Caco-2 (cell line): ENCODE measurements at regions not wholly inside any gene's neighbourhood (a gene's known extent, or its start where the extent isn't known, plus 50 kb on each side); places are given as distances from the start of the nearest gene placed in this dataset.

Source experiments
- BruUV-seq: library from RNA; stranded (reverse); fragments of 400-500 nt; replicated peaks from 2 replicates; lab custom pipeline; 2021; lab: Mats Ljungman, UMichigan
- CTCF ChIA-PET: fragments of 300-600 bp; sonication (Branson Sonifier 250); formaldehyde crosslinking; loops from one replicate; lab custom pipeline; 2022; ENCODE audit warnings: antibody characterized with exemption; lab: Charles Lee
- POLR2A ChIA-PET: fragments of 300-600 bp; sonication (Branson Sonifier 250); formaldehyde crosslinking; loops from one replicate; lab custom pipeline; 2022; ENCODE audit warnings: antibody characterized with exemption; lab: Charles Lee
- DNase-seq, 2 experiments: peaks; one replicate each; pipeline versions ENCODE4 v3.0.0 to v3.0.0-alpha.2; 2020 to 2022
- H3K27me3 ChIP-seq: replicated peaks from 2 replicates; pipeline ENCODE4 v1.6.0; 2011; ENCODE audit warnings: low read length; ENCODE audit not compliant: control insufficient read depth, insufficient read depth
- H3K36me3 ChIP-seq: 2 replicates; pipeline ENCODE4 v1.5.1; 2011; ENCODE audit warnings: low read length; ENCODE audit not compliant: control insufficient read depth, insufficient read depth
- H3K4me1 ChIP-seq: fragments of 250-450 bp; sonication (Bioruptor Pico); 2 replicates; pipeline ENCODE4 v1.5.1; 2020; ENCODE audit warnings: mild to moderate bottlenecking
- H3K4me3 ChIP-seq: 2 replicates; pipeline ENCODE4 v1.5.1; 2011; ENCODE audit warnings: low read depth, mild to moderate bottlenecking, control low read depth, low read length
- H3K9me3 ChIP-seq: fragments of 250-450 bp; sonication (Bioruptor Pico); 2 replicates; pipeline ENCODE4 v1.5.1; 2020; ENCODE audit warnings: mild to moderate bottlenecking, moderate library complexity
- H3K27ac Mint-ChIP-seq: one replicate; pipeline ENCODE4 v1.8.0; 2022; ENCODE audit warnings: mixed read lengths; ENCODE audit not compliant: unreplicated experiment
- H3K27me3 Mint-ChIP-seq: one replicate; pipeline ENCODE4 v1.8.0; 2022; ENCODE audit warnings: mixed read lengths; ENCODE audit not compliant: insufficient read depth, unreplicated experiment
- H3K36me3 Mint-ChIP-seq: one replicate; pipeline ENCODE4 v1.8.0; 2022; ENCODE audit warnings: mild to moderate bottlenecking, mixed read lengths; ENCODE audit not compliant: insufficient read depth, unreplicated experiment
- H3K4me1 Mint-ChIP-seq: one replicate; pipeline ENCODE4 v1.8.0; 2022; ENCODE audit warnings: low read depth, mixed read lengths; ENCODE audit not compliant: unreplicated experiment
- H3K4me3 Mint-ChIP-seq: one replicate; pipeline ENCODE4 v1.8.0; 2022; ENCODE audit warnings: mild to moderate bottlenecking, moderate library complexity, mixed read lengths; ENCODE audit not compliant: unreplicated experiment
- H3K9me3 Mint-ChIP-seq: one replicate; pipeline ENCODE4 v1.8.0; 2022; ENCODE audit warnings: mixed read lengths; ENCODE audit not compliant: unreplicated experiment
- CTCF ChIP-seq, 2 experiments: fragments of 200-600 bp in 1 of 2; IDR thresholded peaks; 1 replicate in 1 of 2; 2 replicates in 1 of 2; pipeline versions ENCODE4 v1.5.1 to v1.8.0; 2011 to 2022; ENCODE audit warnings: antibody characterized with exemption in 1 of 2, control low read depth in 1 of 2, inconsistent platforms in 1 of 2, low read depth in 1 of 2, low read length in 1 of 2, mild to moderate bottlenecking in 1 of 2, moderate library complexity in 1 of 2; ENCODE audit not compliant: insufficient read depth in 1 of 2, severe bottlenecking in 1 of 2, unreplicated experiment in 1 of 2
- intact Hi-C: fragments of 100-400 bp; cut with micrococcal nuclease; formaldehyde crosslinking; loops from one replicate; pipeline ENCODE4 v1.10.0; 2022; ENCODE audit not compliant: unreplicated experiment

- Histone ChIP-seq H3K27me3 (no peaks in the 10 kb centered on the region), H3K4me3 (no peak overlapping the region), H3K9me3 (no peaks in the 10 kb centered on the region), H3K4me1 (no peaks in the 10 kb centered on the region), H3K36me3 (no peaks in the 10 kb centered on the region)
- no peak for TF ChIP-seq CTCF (IDR thresholded peaks at IDR 0.05; ENCODE audit: insufficient read depth in 1 of 2, low read depth in 1 of 2, low read length in 1 of 2, severe bottlenecking in 1 of 2, unreplicated experiment in 1 of 2)
- Mint-ChIP-seq H3K4me3 (no peak overlapping the region), H3K27me3 (no peaks in the 10 kb centered on the region), H3K4me1 (no peaks in the 10 kb centered on the region), H3K27ac (no peak overlapping the region), H3K9me3 (no peaks in the 10 kb centered on the region), H3K36me3 (no peaks in the 10 kb centered on the region)
- intact Hi-C loops = no loop called here
- BruUV-seq = no TSS peak
- ChIA-PET POLR2A (no interaction called here), CTCF (no interaction called here)
- DNase-seq = no peak
Observed at GRCh38 chr13:56902276-56902675, 238.4 kb upstream of the PRR20A start.

GRCh38 chr13:56903710-56904282, 236.9 kb upstream of the PRR20A start:
- TF ChIP-seq CTCF (IDR thresholded peaks at IDR 0.05; ENCODE audit: insufficient read depth in 1 of 2, low read depth in 1 of 2, low read length in 1 of 2, severe bottlenecking in 1 of 2, unreplicated experiment in 1 of 2) = no peak
- intact Hi-C loops = no loop called here
- Histone ChIP-seq H3K4me1 (no peaks in the 10 kb centered on the region), H3K27me3 (no peaks in the 10 kb centered on the region), H3K36me3 (no peaks in the 10 kb centered on the region), H3K9me3 (no peaks in the 10 kb centered on the region), H3K4me3 (no peak overlapping the region)
- Mint-ChIP-seq H3K27me3 (no peaks in the 10 kb centered on the region), H3K9me3 (no peaks in the 10 kb centered on the region), H3K4me1 (no peaks in the 10 kb centered on the region), H3K4me3 (no peak overlapping the region), H3K27ac (no peak overlapping the region), H3K36me3 (no peaks in the 10 kb centered on the region)
- no TSS peak for BruUV-seq
- POLR2A ChIA-PET = no interaction called here
- DNase-seq = no peak
- CTCF ChIA-PET = no interaction called here

- H3K4me3 ChIP-seq = no peak overlapping the region
- no peaks in the 10 kb centered on the region for H3K9me3 ChIP-seq
- Mint-ChIP-seq H3K36me3 (no peaks in the 10 kb centered on the region), H3K4me3 (no peak overlapping the region), H3K9me3 (no peaks in the 10 kb centered on the region), H3K4me1 (no peaks in the 10 kb centered on the region), H3K27ac (no peak overlapping the region), H3K27me3 (no peaks in the 10 kb centered on the region)
- ChIA-PET POLR2A (no interaction called here), CTCF (no interaction called here)
- intact Hi-C loops = no loop called here
- no peak for DNase-seq
- no TSS peak for BruUV-seq
- TF ChIP-seq CTCF (IDR thresholded peaks at IDR 0.05; ENCODE audit: insufficient read depth in 1 of 2, low read depth in 1 of 2, low read length in 1 of 2, severe bottlenecking in 1 of 2, unreplicated experiment in 1 of 2) = no peak
- no peaks in the 10 kb centered on the region for H3K27me3 ChIP-seq
- no peaks in the 10 kb centered on the region for H3K36me3 ChIP-seq
- H3K4me1 ChIP-seq = no peaks in the 10 kb centered on the region
Observed at GRCh38 chr13:56906909-56907308, 233.8 kb upstream of the PRR20A start.
